ENCODE measurements at regions not wholly inside any gene's neighbourhood (a gene's known extent, or its start where the extent isn't known, plus 50 kb on each side); places are given as distances from the start of the nearest gene placed in this dataset.

DNA sequence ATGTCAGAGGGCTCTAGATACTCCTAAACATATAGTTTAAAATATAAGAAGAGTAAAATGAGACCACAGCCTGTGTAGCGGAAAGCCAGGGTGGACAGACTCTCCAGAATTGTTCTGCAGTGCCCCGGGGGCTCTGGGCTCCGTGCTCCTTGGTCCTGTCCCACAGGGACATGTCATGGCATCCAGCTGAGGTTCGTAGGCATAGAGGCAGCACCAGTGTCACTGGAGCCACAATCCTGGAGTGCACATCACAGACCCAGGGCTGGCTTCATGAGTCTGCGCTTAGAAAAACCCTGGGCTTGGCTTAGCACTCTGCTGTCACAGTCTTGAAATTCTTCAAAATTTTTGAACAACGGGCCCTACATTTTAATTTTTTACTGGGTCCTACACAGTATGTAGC, 280.4 kb upstream of the ZNF32 start:
- TF ChIP-seq, protein P1, sequence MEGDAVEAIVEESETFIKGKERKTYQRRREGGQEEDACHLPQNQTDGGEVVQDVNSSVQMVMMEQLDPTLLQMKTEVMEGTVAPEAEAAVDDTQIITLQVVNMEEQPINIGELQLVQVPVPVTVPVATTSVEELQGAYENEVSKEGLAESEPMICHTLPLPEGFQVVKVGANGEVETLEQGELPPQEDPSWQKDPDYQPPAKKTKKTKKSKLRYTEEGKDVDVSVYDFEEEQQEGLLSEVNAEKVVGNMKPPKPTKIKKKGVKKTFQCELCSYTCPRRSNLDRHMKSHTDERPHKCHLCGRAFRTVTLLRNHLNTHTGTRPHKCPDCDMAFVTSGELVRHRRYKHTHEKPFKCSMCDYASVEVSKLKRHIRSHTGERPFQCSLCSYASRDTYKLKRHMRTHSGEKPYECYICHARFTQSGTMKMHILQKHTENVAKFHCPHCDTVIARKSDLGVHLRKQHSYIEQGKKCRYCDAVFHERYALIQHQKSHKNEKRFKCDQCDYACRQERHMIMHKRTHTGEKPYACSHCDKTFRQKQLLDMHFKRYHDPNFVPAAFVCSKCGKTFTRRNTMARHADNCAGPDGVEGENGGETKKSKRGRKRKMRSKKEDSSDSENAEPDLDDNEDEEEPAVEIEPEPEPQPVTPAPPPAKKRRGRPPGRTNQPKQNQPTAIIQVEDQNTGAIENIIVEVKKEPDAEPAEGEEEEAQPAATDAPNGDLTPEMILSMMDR (IDR thresholded peaks at IDR 0.05 in 2 of 3, conservative IDR thresholded peaks at IDR 0.05 in 1 of 3; ENCODE audit: borderline replicate concordance in 1 of 3, insufficient read depth in 1 of 3, low read depth in 2 of 3, low read length in 2 of 3) = no peak
- TF ChIP-seq, protein P2, sequence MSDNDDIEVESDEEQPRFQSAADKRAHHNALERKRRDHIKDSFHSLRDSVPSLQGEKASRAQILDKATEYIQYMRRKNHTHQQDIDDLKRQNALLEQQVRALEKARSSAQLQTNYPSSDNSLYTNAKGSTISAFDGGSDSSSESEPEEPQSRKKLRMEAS (IDR thresholded peaks at IDR 0.05) = no peak
- TF ChIP-seq ATF3 (IDR thresholded peaks at IDR 0.05) (no peak), SIN3A (IDR thresholded peaks at IDR 0.05; ENCODE audit: low read depth) (no peak), REST (IDR thresholded peaks at IDR 0.05; ENCODE audit: low read depth) (no peak), EZH2 (IDR thresholded peaks at IDR 0.05) (no peak), JUND (IDR thresholded peaks at IDR 0.05) (no peak), POLR2AphosphoS5 (IDR thresholded peaks at IDR 0.05; ENCODE audit: low read depth, low read length) (no peak), POLR2A (IDR thresholded peaks at IDR 0.05; ENCODE audit: borderline replicate concordance, extremely low read depth, insufficient read depth, insufficient read length) (no peak), CBX3 (IDR thresholded peaks at IDR 0.05; ENCODE audit: low read depth) (no peak), YY1 (IDR thresholded peaks at IDR 0.05; ENCODE audit: extremely low read depth, insufficient replicate concordance, low read depth, low read length) (no peak), SP1 (IDR thresholded peaks at IDR 0.05; ENCODE audit: low read depth) (no peak), TCF7L2 (IDR thresholded peaks at IDR 0.05; ENCODE audit: borderline replicate concordance, extremely low read depth, insufficient read depth, insufficient read length) (no peak)

Data from HCT116 (cell line).